Activated CD8-positive, alpha-beta memory T cell treated with anti-CD3 and anti-CD28 coated beads for 24 hours (primary cell): ENCODE measurements at regions not wholly inside any gene's neighbourhood (a gene's known extent, or its start where the extent isn't known, plus 50 kb on each side); places are given as distances from the start of the nearest gene placed in this dataset.

Source experiments
- DNase-seq: peaks from one replicate; pipeline ENCODE4 v3.0.0-alpha.2; 2020

- DNase-seq = no peak
These were observed 336.8 kb downstream of the WDR11 start for GRCh38 chr10:121188005-121188404.

- DNase-seq = no peak
These were observed 337.9 kb downstream of the WDR11 start for GRCh38 chr10:121189066-121189465.

- no peak for DNase-seq
These were observed 343.7 kb downstream of the WDR11 start for GRCh38 chr10:121194696-121195523.

GRCh38 chr10:121195524-121195910, 344.4 kb downstream of the WDR11 start:
- DNase-seq = no peak

GRCh38 chr10:121199081-121199480, 347.9 kb downstream of the WDR11 start:
- no peak for DNase-seq

GRCh38 chr10:121205625-121206024, 354.5 kb downstream of the WDR11 start:
- DNase-seq = no peak

- no peak for DNase-seq
These were observed 360.3 kb downstream of the WDR11 start for GRCh38 chr10:121211446-121211845.

GRCh38 chr10:121213437-121213836, 362.3 kb downstream of the WDR11 start:
- no peak for DNase-seq

GRCh38 chr10:121216295-121216694, 365.1 kb downstream of the WDR11 start:
- DNase-seq = no peak

GRCh38 chr10:121216721-121217181, 365.6 kb downstream of the WDR11 start:
- no peak for DNase-seq

GRCh38 chr10:121217331-121217730, 366.2 kb downstream of the WDR11 start:
- no peak for DNase-seq

GRCh38 chr10:121221072-121221471, 369.9 kb downstream of the WDR11 start:
- DNase-seq = no peak

GRCh38 chr10:121221991-121222390, 370.8 kb downstream of the WDR11 start:
- no peak for DNase-seq

GRCh38 chr10:121222842-121223241, 371.7 kb downstream of the WDR11 start:
- DNase-seq = no peak

GRCh38 chr10:121231079-121231478, 367.2 kb downstream of the FGFR2 start:
- DNase-seq = no peak

GRCh38 chr10:121232494-121232893, 365.8 kb downstream of the FGFR2 start:
- DNase-seq = no peak

GRCh38 chr10:121235692-121236091, 362.6 kb downstream of the FGFR2 start:
- DNase-seq = no peak

- DNase-seq = no peak
These were observed 361.6 kb downstream of the FGFR2 start for GRCh38 chr10:121236621-121237020.

- DNase-seq = no peak
These were observed 360.5 kb downstream of the FGFR2 start for GRCh38 chr10:121237718-121238117.

- no peak for DNase-seq
These were observed 358.2 kb downstream of the FGFR2 start for GRCh38 chr10:121240011-121240410.

GRCh38 chr10:121240556-121240955, 357.7 kb downstream of the FGFR2 start:
- no peak for DNase-seq

GRCh38 chr10:121241337-121241736, 356.9 kb downstream of the FGFR2 start:
- no peak for DNase-seq

GRCh38 chr10:121242741-121243608, 355.3 kb downstream of the FGFR2 start:
- DNase-seq = no peak
